ENCODE measurements at regions not wholly inside any gene's neighbourhood (a gene's known extent, or its start where the extent isn't known, plus 50 kb on each side); places are given as distances from the start of the nearest gene placed in this dataset.

GRCh38 chr12:92394895-92395294 is 249.2 kb upstream of the BTG1 start:
- no peak for TF ChIP-seq GATA2 (CRISPR knock-in tag; IDR thresholded peaks at IDR 0.05)
- TF ChIP-seq CTCF (IDR thresholded peaks at IDR 0.05): no peak
- TF ChIP-seq ZBTB33 (IDR thresholded peaks at IDR 0.05; ENCODE audit: borderline replicate concordance, low read depth): no peak
- no peak for TF ChIP-seq TCF12 (IDR thresholded peaks at IDR 0.05)
- no peak for TF ChIP-seq JUND (IDR thresholded peaks at IDR 0.05)
- no peak for TF ChIP-seq RAD21 (IDR thresholded peaks at IDR 0.05; ENCODE audit: low read length)
- no peak for TF ChIP-seq IRF3 (IDR thresholded peaks at IDR 0.05; ENCODE audit: low read depth, low read length)
- no peak for TF ChIP-seq YY1 (IDR thresholded peaks at IDR 0.05; ENCODE audit: low read depth)
- no peak for TF ChIP-seq USF1 (IDR thresholded peaks at IDR 0.05; ENCODE audit: borderline replicate concordance, low read depth)
- no peak for TF ChIP-seq REST (IDR thresholded peaks at IDR 0.05; ENCODE audit: low read depth, low read length)
- no peak for TF ChIP-seq TEAD4 (IDR thresholded peaks at IDR 0.05; ENCODE audit: borderline replicate concordance, insufficient read depth)
- no peak for TF ChIP-seq ELF1 (IDR thresholded peaks at IDR 0.05)
- no peak for TF ChIP-seq EP300 (IDR thresholded peaks at IDR 0.05; ENCODE audit: borderline replicate concordance in 1 of 2, low read depth in 1 of 2, low read length in 1 of 2)
- no peak for TF ChIP-seq POLR2AphosphoS5 (IDR thresholded peaks at IDR 0.05; ENCODE audit: low read depth, low read length)
- TF ChIP-seq MEF2A (IDR thresholded peaks at IDR 0.05; ENCODE audit: borderline replicate concordance, low read depth): no peak
- no peak for TF ChIP-seq FOSL2 (IDR thresholded peaks at IDR 0.05; ENCODE audit: borderline replicate concordance, low read depth)
- TF ChIP-seq GABPA (IDR thresholded peaks at IDR 0.05; ENCODE audit: low read depth): no peak
- no peak for TF ChIP-seq RXRA (IDR thresholded peaks at IDR 0.05; ENCODE audit: borderline replicate concordance, low read depth)
- TF ChIP-seq MAX (IDR thresholded peaks at IDR 0.05; ENCODE audit: low read depth): no peak
- CTCF ChIA-PET: no interaction called here

More at GRCh38 chr12:92394895-92395294, 249.2 kb upstream of the BTG1 start:
- POLR2A ChIA-PET: no interaction called here
- Histone ChIP-seq H3K4me2 (no peak overlapping the region), H3F3A (replicated peaks; ENCODE audit: insufficient read depth) (no peaks in the 10 kb centered on the region), H3K4me1 (ENCODE audit: control insufficient read depth in 1 of 2, insufficient read depth in 2 of 2, low read depth in 1 of 2, low read length in 1 of 2) (peaks cover 0 to 4% of the 10 kb centered on the region in 2 experiments; a peak in 1 of 4 replicates), H4K20me1 (ENCODE audit: insufficient read depth) (no peaks in the 10 kb centered on the region), H3K4me3 (ENCODE audit: low read depth in 2 of 2, low read length in 1 of 2) (no peak overlapping the region), H3K9ac (no peak overlapping the region), H3K27ac (ENCODE audit: low read depth in 2 of 2, low read length in 1 of 2) (no peak overlapping the region), H3K36me3 (replicated peaks in 1 of 2; ENCODE audit: control insufficient read depth in 1 of 2, insufficient read depth in 2 of 2, low read length in 1 of 2) (no peaks in the 10 kb centered on the region), H3K27me3 (ENCODE audit: insufficient read depth) (no peaks in the 10 kb centered on the region), H3K9me3 (no peaks in the 10 kb centered on the region), H3K79me2 (ENCODE audit: insufficient read depth) (no peaks in the 10 kb centered on the region), H3K9me2 (no peaks in the 10 kb centered on the region), H2AFZ (ENCODE audit: low read depth) (no peak overlapping the region)
- WGBS (ENCODE audit: low lambda C conversion rate): 43% methylated on average over 1 of the region's 1 CpG
- DNase-seq: no peak
